Testis (tissue), 2 donors: ENCODE measurements at regions not wholly inside any gene's neighbourhood (a gene's known extent, or its start where the extent isn't known, plus 50 kb on each side); places are given as distances from the start of the nearest gene placed in this dataset.

Experiments
- DNase-seq: peaks from one replicate; pipeline ENCODE4 v3.0.0-alpha.2; 2019
- H3K27ac ChIP-seq, 2 donors: fragments of 200-600 bp; sonication (generic); one replicate each; pipeline ENCODE4 v1.5.1; 2019
- H3K27me3 ChIP-seq: fragments of 200-600 bp; sonication (generic); one replicate; pipeline ENCODE4 v1.5.1; 2019
- H3K36me3 ChIP-seq: fragments of 200-600 bp; sonication (generic); one replicate; pipeline ENCODE4 v1.5.1; 2017; ENCODE audit warnings: low read depth; ENCODE audit errors: missing control alignments
- H3K4me1 ChIP-seq: fragments of 200-600 bp; sonication (generic); one replicate; pipeline ENCODE4 v1.5.1; 2019
- H3K4me3 ChIP-seq, 2 donors: fragments of 200-600 bp; sonication (generic); one replicate each; pipeline ENCODE4 v1.5.1; 2017 to 2019
- H3K9me3 ChIP-seq: fragments of 200-600 bp; sonication (generic); one replicate; pipeline ENCODE4 v1.5.1; 2017
- CTCF ChIP-seq, 3 experiments: fragments of 450-650 bp in 2 of 3; fragments of 200-600 bp in 1 of 3; sonication (generic) in 1 of 3; IDR thresholded peaks; one replicate each; pipeline ENCODE4 v1.5.1; 2016 to 2019; ENCODE audit warnings: antibody characterized with exemption in 3 of 3, mild to moderate bottlenecking in 2 of 3, moderate library complexity in 1 of 3
- POLR2A ChIP-seq: fragments of 450-650 bp; IDR thresholded peaks from one replicate; pipeline ENCODE4 v1.6.1; 2017; ENCODE audit warnings: antibody characterized with exemption, mild to moderate bottlenecking, moderate library complexity
- WGBS, 2 donors: methylation state at CpG; one replicate each; pipeline ENCODE4 v1.1.5; 2018; 5-methylcytosine and 5-hydroxymethylcytosine counted together
- intact Hi-C: fragments of 100-400 bp; cut with DNase I; formaldehyde crosslinking; loops from one replicate; pipeline ENCODE4 v1.15.1; 2023; ENCODE audit warnings: low total_unique reads

DNA sequence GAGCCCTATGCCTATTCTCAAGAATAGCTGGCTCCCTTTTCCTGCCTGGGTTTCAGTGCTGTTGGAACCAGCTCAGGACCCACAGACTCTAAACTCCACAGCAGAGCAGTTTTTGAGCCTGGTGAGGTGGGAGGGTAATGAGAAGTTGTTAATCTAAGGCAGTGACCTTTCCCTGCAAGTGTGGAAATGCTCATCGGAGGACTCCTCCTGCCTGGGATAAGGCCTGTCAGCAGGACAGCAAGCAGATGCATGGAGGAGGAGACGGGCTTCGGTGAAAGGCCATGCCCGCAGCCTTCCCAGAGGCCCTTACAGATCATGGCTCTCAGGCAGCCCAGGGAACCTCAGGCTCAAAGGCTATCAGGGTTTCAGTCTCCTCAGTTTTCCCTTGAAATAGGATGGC, 70.0 kb upstream of the SHISA3 start:
- TF ChIP-seq POLR2A: no peak
- TF ChIP-seq CTCF (IDR thresholded peaks at IDR 0.05): no peak
- DNase-seq: no peak
- no peaks in the 10 kb centered on the region for H3K4me1 ChIP-seq
- no peaks in the 10 kb centered on the region for H3K9me3 ChIP-seq
- no peaks in the 10 kb centered on the region for H3K36me3 ChIP-seq
- no peaks in the 10 kb centered on the region for H3K27me3 ChIP-seq
- intact Hi-C loops: no loop called here
- no peak overlapping the region for H3K4me3 ChIP-seq
- no peak overlapping the region for H3K27ac ChIP-seq
- WGBS, 2 donors: 68 to 77% methylated on average over 4 of the region's 4 CpGs

DNA sequence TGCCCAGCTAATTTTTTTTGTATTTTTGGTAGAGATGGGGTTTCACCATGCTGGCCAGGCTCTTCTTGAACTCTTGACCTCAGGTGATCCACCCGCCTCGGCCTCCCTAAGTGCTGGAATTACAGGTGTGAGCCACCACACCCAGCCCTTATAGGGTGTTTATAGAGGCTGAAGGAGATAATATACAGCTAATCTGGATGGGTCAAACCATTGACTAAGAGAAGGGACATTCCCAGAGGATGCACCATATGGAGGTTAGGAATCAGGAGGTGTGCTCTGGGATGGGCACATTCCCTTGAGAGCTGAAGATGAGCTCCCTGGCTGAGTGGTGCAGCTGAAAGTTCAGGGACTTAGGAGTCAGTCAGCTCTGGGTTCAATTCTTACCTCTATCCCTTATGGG, 68.3 kb upstream of the SHISA3 start:
- no peak overlapping the region for H3K4me3 ChIP-seq
- TF ChIP-seq POLR2A (no peak), CTCF (IDR thresholded peaks at IDR 0.05) (no peak)
- no peaks in the 10 kb centered on the region for H3K4me1 ChIP-seq
- WGBS, 2 donors: 91 to 94% methylated on average over 2 of the region's 2 CpGs
- DNase-seq: no peak
- intact Hi-C loops: no loop called here
- no peaks in the 10 kb centered on the region for H3K27me3 ChIP-seq
- H3K36me3 ChIP-seq: no peaks in the 10 kb centered on the region
- no peaks in the 10 kb centered on the region for H3K9me3 ChIP-seq
- H3K27ac ChIP-seq: no peak overlapping the region

GRCh38 chr4:42329421-42329820, 67.9 kb upstream of the SHISA3 start:
- TF ChIP-seq CTCF (IDR thresholded peaks at IDR 0.05): no peak
- no peak for TF ChIP-seq POLR2A
- Histone ChIP-seq H3K4me3 (no peak overlapping the region), H3K9me3 (no peaks in the 10 kb centered on the region), H3K4me1 (no peaks in the 10 kb centered on the region), H3K27ac (no peak overlapping the region), H3K27me3 (no peaks in the 10 kb centered on the region), H3K36me3 (no peaks in the 10 kb centered on the region)
- WGBS, 2 donors: 46 to 68% methylated on average over 3 of the region's 3 CpGs
- no peak for DNase-seq
- intact Hi-C loops: no loop called here

- no peak for DNase-seq
- Histone ChIP-seq H3K36me3 (no peaks in the 10 kb centered on the region), H3K9me3 (no peaks in the 10 kb centered on the region), H3K27ac (no peak overlapping the region), H3K27me3 (no peaks in the 10 kb centered on the region), H3K4me1 (no peaks in the 10 kb centered on the region), H3K4me3 (no peak overlapping the region)
- WGBS, 2 donors: 76% methylated on average over 7 of the region's 7 CpGs
- TF ChIP-seq POLR2A: no peak
- TF ChIP-seq CTCF (IDR thresholded peaks at IDR 0.05): no peak
- intact Hi-C loops: no loop called here
Observed at GRCh38 chr4:42330002-42330592, 67.2 kb upstream of the SHISA3 start.

DNA sequence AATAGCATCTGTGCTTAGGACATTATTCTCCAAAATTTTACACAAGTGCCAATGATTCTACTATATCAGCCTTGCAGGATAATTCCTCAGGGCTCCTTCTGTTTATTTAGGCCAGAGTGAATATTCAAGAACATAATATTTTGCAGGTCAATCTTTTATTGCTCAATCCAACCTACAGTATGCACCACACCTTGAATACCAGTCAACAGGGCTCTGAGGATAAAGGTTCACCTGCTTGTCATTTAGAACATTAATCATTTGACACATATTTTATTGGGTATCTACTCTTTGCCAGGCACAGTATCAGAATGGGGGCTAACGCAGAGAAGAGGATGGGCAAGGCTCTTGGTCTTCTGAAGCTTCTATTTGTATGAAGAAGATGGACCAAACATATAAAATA, 66.2 kb upstream of the SHISA3 start:
- DNase-seq: no peak
- 93 to 94% methylated on average over 1 of the region's 1 CpG for WGBS, 2 donors
- no peaks in the 10 kb centered on the region for H3K27me3 ChIP-seq
- H3K27ac ChIP-seq: no peak overlapping the region
- no peak for TF ChIP-seq POLR2A
- TF ChIP-seq CTCF (IDR thresholded peaks at IDR 0.05): no peak
- H3K36me3 ChIP-seq: no peaks in the 10 kb centered on the region
- intact Hi-C loops: no loop called here
- H3K4me1 ChIP-seq: no peaks in the 10 kb centered on the region
- H3K9me3 ChIP-seq: no peaks in the 10 kb centered on the region
- no peak overlapping the region for H3K4me3 ChIP-seq
